HEK293 (cell line): ENCODE measurements at regions not wholly inside any gene's neighbourhood (a gene's known extent, or its start where the extent isn't known, plus 50 kb on each side); places are given as distances from the start of the nearest gene placed in this dataset.

Source experiments
- CTCF ChIA-PET: fragments of 350-600 bp; formaldehyde crosslinking; extraction: SDS; loops from one replicate; lab custom pipeline; 2021; ENCODE audit warnings: antibody characterized with exemption; lab: Yijun Ruan, JAX
- POLR2A ChIA-PET: fragments of 300-600 bp; formaldehyde crosslinking; extraction: SDS; loops from one replicate; lab custom pipeline; 2020; ENCODE audit warnings: antibody characterized with exemption, inconsistent platforms; lab: Yijun Ruan, JAX
- H3K27ac ChIP-seq: fragments of 200-500 bp; sonication (Bioruptor generic); 2 replicates; pipeline ENCODE4 v1.5.1; 2014; ENCODE audit warnings: low read depth, low read length, control low read depth, inconsistent platforms; ENCODE audit errors: extremely low read depth
- H3K36me3 ChIP-seq, 2 experiments: fragments of 200-500 bp in 1 of 2; sonication (Bioruptor generic) in 1 of 2; 1 replicate in 1 of 2; 2 replicates in 1 of 2; pipeline ENCODE4 v1.5.1; 2014 to 2017; ENCODE audit warnings: inconsistent platforms in 2 of 2, low read length in 2 of 2; ENCODE audit not compliant: control insufficient read depth in 2 of 2, insufficient read depth in 1 of 2
- H3K4me1 ChIP-seq: fragments of 200-500 bp; sonication (Bioruptor generic); 2 replicates; pipeline ENCODE4 v1.5.1; 2014; ENCODE audit warnings: mild to moderate bottlenecking, low read length, inconsistent platforms; ENCODE audit not compliant: control insufficient read depth, insufficient read depth
- H3K4me3 ChIP-seq: 2 replicates; pipeline ENCODE4 v1.5.1; 2011; ENCODE audit warnings: low read depth, mild to moderate bottlenecking, control low read depth, low read length, moderate library complexity
- H3K9me3 ChIP-seq: fragments of 200-500 bp; sonication (Bioruptor generic); 2 replicates; pipeline ENCODE4 v1.5.1; 2014; ENCODE audit warnings: low read depth, low read length, inconsistent platforms; ENCODE audit not compliant: control insufficient read depth, insufficient read depth
- GLIS2 ChIP-seq: fragments of 450-650 bp; formaldehyde crosslinking; IDR thresholded peaks from 2 replicates; pipeline ENCODE4 v1.5.1; 2016; ENCODE audit warnings: missing biosample characterization, missing genetic modification characterization
- KLF9 ChIP-seq: fragments of 450-650 bp; formaldehyde crosslinking; IDR thresholded peaks from 2 replicates; pipeline ENCODE4 v1.5.1; 2016; ENCODE audit warnings: missing biosample characterization, missing genetic modification characterization, low read depth
- MEIS1 ChIP-seq: sonication (generic); formaldehyde crosslinking; IDR thresholded peaks from 2 replicates; pipeline ENCODE4 v1.8.1; 2022; ENCODE audit warnings: missing genetic modification reagents, mild to moderate bottlenecking, borderline replicate concordance
- MYNN ChIP-seq: fragments of 450-650 bp; formaldehyde crosslinking; IDR thresholded peaks from 2 replicates; pipeline ENCODE4 v1.5.1; 2016; ENCODE audit warnings: missing biosample characterization, missing genetic modification characterization, borderline replicate concordance
- PATZ1 ChIP-seq: fragments of 450-650 bp; formaldehyde crosslinking; IDR thresholded peaks from 2 replicates; pipeline ENCODE4 v1.5.1; 2016; ENCODE audit warnings: missing biosample characterization, missing genetic modification characterization
- ZBTB20 ChIP-seq: fragments of 450-650 bp; formaldehyde crosslinking; IDR thresholded peaks from 2 replicates; pipeline ENCODE4 v1.5.1; 2016; ENCODE audit warnings: missing biosample characterization, missing genetic modification characterization
- ZBTB6 ChIP-seq: fragments of 450-650 bp; formaldehyde crosslinking; IDR thresholded peaks from 2 replicates; pipeline ENCODE4 v1.5.1; 2017; ENCODE audit warnings: missing biosample characterization, missing genetic modification characterization
- ZBTB7A ChIP-seq: fragments of 450-650 bp; formaldehyde crosslinking; IDR thresholded peaks from 2 replicates; pipeline ENCODE4 v1.5.1; 2016; ENCODE audit warnings: low read depth, missing biosample characterization, missing genetic modification characterization
- ZNF114 ChIP-seq: fragments of 450-650 bp; formaldehyde crosslinking; IDR thresholded peaks from 2 replicates; pipeline ENCODE4 v1.5.0; 2017; ENCODE audit warnings: missing biosample characterization, missing genetic modification characterization
- ZNF138 ChIP-seq: fragments of 450-650 bp; formaldehyde crosslinking; IDR thresholded peaks from 2 replicates; pipeline ENCODE4 v1.5.1; 2016; ENCODE audit warnings: missing biosample characterization, missing genetic modification characterization, borderline replicate concordance
- ZNF175 ChIP-seq: fragments of 450-650 bp; formaldehyde crosslinking; IDR thresholded peaks from 2 replicates; pipeline ENCODE4 v1.5.1; 2016; ENCODE audit warnings: missing biosample characterization, missing genetic modification characterization
- ZNF2 ChIP-seq: fragments of 450-650 bp; formaldehyde crosslinking; IDR thresholded peaks from 2 replicates; pipeline ENCODE4 v1.5.1; 2016; ENCODE audit warnings: missing biosample characterization, missing genetic modification characterization
- ZNF311 ChIP-seq: fragments of 450-650 bp; formaldehyde crosslinking; IDR thresholded peaks from 2 replicates; pipeline ENCODE4 v1.5.1; 2017; ENCODE audit warnings: missing biosample characterization, missing genetic modification characterization, borderline replicate concordance
- ZNF350 ChIP-seq: fragments of 450-650 bp; formaldehyde crosslinking; IDR thresholded peaks from 2 replicates; pipeline ENCODE4 v1.5.0; 2017; ENCODE audit warnings: missing biosample characterization, mild to moderate bottlenecking, missing genetic modification characterization
- ZNF416 ChIP-seq: fragments of 450-650 bp; formaldehyde crosslinking; IDR thresholded peaks from 2 replicates; pipeline ENCODE4 v1.5.1; 2016; ENCODE audit warnings: missing biosample characterization, missing genetic modification characterization
- ZNF488 ChIP-seq: fragments of 450-650 bp; formaldehyde crosslinking; IDR thresholded peaks from 2 replicates; pipeline ENCODE4 v1.5.1; 2016; ENCODE audit warnings: missing biosample characterization, missing genetic modification characterization
- ZNF585B ChIP-seq: fragments of 450-650 bp; formaldehyde crosslinking; IDR thresholded peaks from 2 replicates; pipeline ENCODE4 v1.5.1; 2016; ENCODE audit warnings: missing biosample characterization, missing genetic modification characterization
- ZNF623 ChIP-seq: fragments of 450-650 bp; formaldehyde crosslinking; IDR thresholded peaks from 2 replicates; pipeline ENCODE4 v1.5.1; 2016; ENCODE audit warnings: missing biosample characterization, missing genetic modification characterization
- ZNF645 ChIP-seq: fragments of 450-650 bp; formaldehyde crosslinking; IDR thresholded peaks from 2 replicates; pipeline ENCODE4; 2016; ENCODE audit warnings: missing biosample characterization, missing genetic modification characterization
- TF ChIP-seq, protein P1 (sequence below): fragments of 450-650 bp; formaldehyde crosslinking; IDR thresholded peaks from 2 replicates; pipeline ENCODE4 v1.5.1; 2016; ENCODE audit warnings: missing biosample characterization, missing genetic modification characterization

- Histone ChIP-seq H3K27ac (no peak overlapping the region), H3K36me3 (no peaks in the 10 kb centered on the region), H3K9me3 (no peaks in the 10 kb centered on the region), H3K4me1 (no peaks in the 10 kb centered on the region), H3K4me3 (no peak overlapping the region)
- TF ChIP-seq ZNF645 (tag by site-specific recombination): no peak
- no peak for TF ChIP-seq ZNF114 (tag by site-specific recombination)
- CTCF ChIA-PET: interaction anchor here (0.6 to 2.3 kb wide), 5 partner anchors 9 to 717 kb away, joined by 3 to 10 read pairs (median 5); no protein-coding TSS in a partner anchor
- POLR2A ChIA-PET: no interaction called here
These were observed 80.4 kb upstream of the FSHB start for GRCh38 chr11:30150425-30150824.

DNA sequence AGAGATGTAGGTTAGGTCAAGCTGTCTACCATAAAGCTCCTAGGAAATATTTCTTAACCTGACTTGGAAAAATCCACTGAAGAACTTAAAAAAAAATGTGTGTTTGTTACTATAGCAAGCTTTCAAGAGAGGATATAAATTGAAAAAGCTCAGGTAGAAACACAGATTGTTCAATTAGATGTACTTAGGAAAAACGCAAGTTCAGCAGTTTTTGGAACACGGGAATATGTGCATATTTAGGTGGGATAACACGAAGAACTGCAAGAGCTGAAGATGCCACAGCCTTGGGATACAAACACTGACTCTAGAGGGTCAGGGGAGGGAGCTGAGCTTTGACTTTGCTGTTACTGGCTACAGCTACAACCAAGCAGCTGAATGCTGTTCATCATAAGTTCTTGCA is 77.8 kb upstream of the FSHB start:
- H3K4me3 ChIP-seq: no peak overlapping the region
- H3K36me3 ChIP-seq: no peaks in the 10 kb centered on the region
- no peaks in the 10 kb centered on the region for H3K9me3 ChIP-seq
- CTCF ChIA-PET: interaction anchor here (0.6 to 1.8 kb wide), 4 partner anchors 10 to 115 kb away, joined by 3 to 13 read pairs (median 4); no protein-coding TSS in a partner anchor
- POLR2A ChIA-PET: no interaction called here
- H3K4me1 ChIP-seq: no peaks in the 10 kb centered on the region
- H3K27ac ChIP-seq: no peak overlapping the region
- no peak for TF ChIP-seq ZBTB20 (tag by site-specific recombination)
- no peak for TF ChIP-seq MEIS1 (CRISPR knock-in tag)
- no peak for TF ChIP-seq ZNF585B

DNA sequence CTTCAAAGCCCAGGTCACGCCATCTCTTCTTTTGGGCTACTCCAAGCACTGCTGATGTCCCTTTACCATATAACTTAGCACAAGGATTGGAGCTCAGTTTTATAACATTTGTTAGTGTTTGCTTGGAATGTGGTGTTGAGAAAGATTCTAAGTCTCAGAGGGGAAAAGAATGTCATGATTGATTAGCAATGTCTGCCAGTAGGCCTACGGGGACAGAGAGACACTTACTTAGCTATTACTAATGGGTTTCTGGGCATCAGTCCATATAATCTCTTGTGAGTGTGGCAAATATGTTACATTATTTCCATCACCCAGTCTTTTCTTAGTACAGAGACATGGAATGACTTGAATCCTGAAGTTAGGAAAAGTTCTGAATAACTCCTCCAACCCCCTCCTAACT is 75.4 kb upstream of the FSHB start:
- H3K4me1 ChIP-seq: no peaks in the 10 kb centered on the region
- H3K27ac ChIP-seq: no peak overlapping the region
- ChIA-PET CTCF (interaction anchor here (0.6 to 2.2 kb wide), 3 partner anchors 13 to 35 kb away, joined by 3 to 17 read pairs (median 6); no protein-coding TSS in a partner anchor), POLR2A (no interaction called here)
- no peak overlapping the region for H3K4me3 ChIP-seq
- H3K36me3 ChIP-seq: no peaks in the 10 kb centered on the region
- no peaks in the 10 kb centered on the region for H3K9me3 ChIP-seq
- TF ChIP-seq ZNF488 (no peak), ZNF350 (tag by site-specific recombination) (no peak), ZBTB6 (tag by site-specific recombination) (no peak), ZNF311 (tag by site-specific recombination) (no peak), ZNF138 (tag by site-specific recombination) (no peak), KLF9 (tag by site-specific recombination) (no peak), ZNF416 (tag by site-specific recombination) (no peak), MYNN (tag by site-specific recombination) (no peak), ZBTB20 (tag by site-specific recombination) (no peak), PATZ1 (no peak), ZNF175 (tag by site-specific recombination) (no peak), ZNF623 (tag by site-specific recombination) (no peak), GLIS2 (no peak), ZNF2 (tag by site-specific recombination) (no peak), ZBTB7A (tag by site-specific recombination) (no peak), ZNF585B (no peak)
- TF ChIP-seq, protein P1, sequence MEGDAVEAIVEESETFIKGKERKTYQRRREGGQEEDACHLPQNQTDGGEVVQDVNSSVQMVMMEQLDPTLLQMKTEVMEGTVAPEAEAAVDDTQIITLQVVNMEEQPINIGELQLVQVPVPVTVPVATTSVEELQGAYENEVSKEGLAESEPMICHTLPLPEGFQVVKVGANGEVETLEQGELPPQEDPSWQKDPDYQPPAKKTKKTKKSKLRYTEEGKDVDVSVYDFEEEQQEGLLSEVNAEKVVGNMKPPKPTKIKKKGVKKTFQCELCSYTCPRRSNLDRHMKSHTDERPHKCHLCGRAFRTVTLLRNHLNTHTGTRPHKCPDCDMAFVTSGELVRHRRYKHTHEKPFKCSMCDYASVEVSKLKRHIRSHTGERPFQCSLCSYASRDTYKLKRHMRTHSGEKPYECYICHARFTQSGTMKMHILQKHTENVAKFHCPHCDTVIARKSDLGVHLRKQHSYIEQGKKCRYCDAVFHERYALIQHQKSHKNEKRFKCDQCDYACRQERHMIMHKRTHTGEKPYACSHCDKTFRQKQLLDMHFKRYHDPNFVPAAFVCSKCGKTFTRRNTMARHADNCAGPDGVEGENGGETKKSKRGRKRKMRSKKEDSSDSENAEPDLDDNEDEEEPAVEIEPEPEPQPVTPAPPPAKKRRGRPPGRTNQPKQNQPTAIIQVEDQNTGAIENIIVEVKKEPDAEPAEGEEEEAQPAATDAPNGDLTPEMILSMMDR: no peak
